ENCODE measurements at regions not wholly inside any gene's neighbourhood (a gene's known extent, or its start where the extent isn't known, plus 50 kb on each side); places are given as distances from the start of the nearest gene placed in this dataset.

- Histone ChIP-seq H3K4me2 (ENCODE audit: unreplicated experiment) (no peak overlapping the region), H3K79me2 (ENCODE audit: insufficient read depth) (no peaks in the 10 kb centered on the region)
- in situ Hi-C loops (cut with MboI), result no loop called here
These were observed 179.1 kb downstream of the RDH14 start for GRCh38 chr2:18381386-18381785.

DNA sequence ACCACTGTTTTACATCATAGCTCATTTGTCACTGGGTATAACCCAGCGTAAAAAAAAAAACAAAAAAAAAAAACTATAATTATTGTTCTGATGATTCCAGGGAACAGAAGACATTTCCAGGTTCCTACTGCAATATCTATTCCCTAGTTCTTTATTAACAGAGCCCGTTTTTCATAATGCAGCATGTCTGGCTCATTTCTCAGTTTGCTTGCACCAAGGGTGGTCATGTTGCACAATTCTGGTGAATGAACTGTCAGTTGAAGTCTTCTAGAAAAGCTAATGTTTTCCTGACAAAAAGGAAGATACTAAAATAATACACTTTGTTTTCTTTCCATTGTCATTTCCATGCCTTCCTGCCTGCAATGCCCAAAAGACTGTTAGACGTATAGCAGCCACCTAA lies 180.1 kb downstream of the RDH14 start:
- Histone ChIP-seq H3F3A (ENCODE audit: insufficient read depth) (no peaks in the 10 kb centered on the region), H4K20me1 (ENCODE audit: insufficient read depth) (no peaks in the 10 kb centered on the region), H3K27ac (no peak overlapping the region), H3K79me2 (ENCODE audit: insufficient read depth) (no peaks in the 10 kb centered on the region), H3K27me3 (replicated peaks; ENCODE audit: insufficient read depth) (no peaks in the 10 kb centered on the region), H3K4me1 (ENCODE audit: insufficient read depth) (no peaks in the 10 kb centered on the region), H3K36me3 (ENCODE audit: low read depth) (no peaks in the 10 kb centered on the region), H2AFZ (no peak overlapping the region), H3K9ac (no peak overlapping the region), H3K9me3 (ENCODE audit: low read depth) (no peaks in the 10 kb centered on the region), H3K9me2 (ENCODE audit: insufficient read depth) (no peaks in the 10 kb centered on the region), H3K4me3 (no peak overlapping the region), H3K4me2 (ENCODE audit: unreplicated experiment) (no peak overlapping the region)
- DNase-seq, result no peak
- WGBS, 2 experiments (ENCODE audit: low coverage in 1 of 2, low lambda C conversion rate in 2 of 2, missing lambda C conversion rate in 2 of 2), result 49 to 55% methylated on average over 3 of the region's 3 CpGs
- TF ChIP-seq EZH2phosphoT487 (IDR thresholded peaks at IDR 0.05; ENCODE audit: insufficient read depth, low read depth), result no peak
- in situ Hi-C loops (cut with MboI), result no loop called here

More at GRCh38 chr2:18381386-18381785, 179.1 kb downstream of the RDH14 start:
- Histone ChIP-seq H3K9me3 (ENCODE audit: low read depth) (no peaks in the 10 kb centered on the region), H3K27me3 (replicated peaks; ENCODE audit: insufficient read depth) (no peaks in the 10 kb centered on the region), H3F3A (ENCODE audit: insufficient read depth) (no peaks in the 10 kb centered on the region), H3K27ac (no peak overlapping the region), H3K9ac (no peak overlapping the region), H3K4me3 (no peak overlapping the region), H3K36me3 (ENCODE audit: low read depth) (no peaks in the 10 kb centered on the region), H4K20me1 (ENCODE audit: insufficient read depth) (no peaks in the 10 kb centered on the region), H3K9me2 (ENCODE audit: insufficient read depth) (no peaks in the 10 kb centered on the region), H3K4me1 (ENCODE audit: insufficient read depth) (no peaks in the 10 kb centered on the region), H2AFZ (no peak overlapping the region)
- no peak for DNase-seq
- TF ChIP-seq EZH2 (IDR thresholded peaks at IDR 0.05; ENCODE audit: insufficient read depth, poor library complexity, severe bottlenecking), result no peak
- TF ChIP-seq EZH2phosphoT487 (IDR thresholded peaks at IDR 0.05; ENCODE audit: insufficient read depth, low read depth), result no peak

GRCh38 chr2:18379870-18380269 lies 180.6 kb downstream of the RDH14 start:
- in situ Hi-C loops (cut with MboI), result no loop called here
- Histone ChIP-seq H3F3A (ENCODE audit: insufficient read depth) (no peaks in the 10 kb centered on the region), H3K4me2 (ENCODE audit: unreplicated experiment) (no peak overlapping the region), H4K20me1 (ENCODE audit: insufficient read depth) (no peaks in the 10 kb centered on the region), H3K9me3 (ENCODE audit: low read depth) (no peaks in the 10 kb centered on the region), H3K4me3 (no peak overlapping the region), H3K79me2 (ENCODE audit: insufficient read depth) (no peaks in the 10 kb centered on the region), H3K27me3 (replicated peaks; ENCODE audit: insufficient read depth) (no peaks in the 10 kb centered on the region), H3K27ac (no peak overlapping the region), H3K4me1 (ENCODE audit: insufficient read depth) (no peaks in the 10 kb centered on the region), H3K9ac (no peak overlapping the region), H2AFZ (no peak overlapping the region), H3K36me3 (ENCODE audit: low read depth) (no peaks in the 10 kb centered on the region), H3K9me2 (ENCODE audit: insufficient read depth) (no peaks in the 10 kb centered on the region)
- TF ChIP-seq EZH2phosphoT487 (IDR thresholded peaks at IDR 0.05; ENCODE audit: insufficient read depth, low read depth), result no peak
- TF ChIP-seq EZH2 (IDR thresholded peaks at IDR 0.05; ENCODE audit: insufficient read depth, poor library complexity, severe bottlenecking), result no peak
- 77 to 81% methylated on average over 7 of the region's 7 CpGs for WGBS, 2 experiments (ENCODE audit: low coverage in 1 of 2, low lambda C conversion rate in 2 of 2, missing lambda C conversion rate in 2 of 2)
- no peak for DNase-seq

- Histone ChIP-seq H2AFZ (no peak overlapping the region), H3K9ac (no peak overlapping the region), H3K4me1 (ENCODE audit: insufficient read depth) (no peaks in the 10 kb centered on the region), H3K9me3 (ENCODE audit: low read depth) (no peaks in the 10 kb centered on the region), H3F3A (ENCODE audit: insufficient read depth) (no peaks in the 10 kb centered on the region), H3K4me2 (ENCODE audit: unreplicated experiment) (no peak overlapping the region), H4K20me1 (ENCODE audit: insufficient read depth) (no peaks in the 10 kb centered on the region), H3K27me3 (replicated peaks; ENCODE audit: insufficient read depth) (no peaks in the 10 kb centered on the region), H3K79me2 (ENCODE audit: insufficient read depth) (no peaks in the 10 kb centered on the region), H3K4me3 (no peak overlapping the region), H3K9me2 (ENCODE audit: insufficient read depth) (no peaks in the 10 kb centered on the region), H3K36me3 (ENCODE audit: low read depth) (no peaks in the 10 kb centered on the region), H3K27ac (no peak overlapping the region)
- 44 to 48% methylated on average over 4 of the region's 4 CpGs for WGBS, 2 experiments (ENCODE audit: low coverage in 1 of 2, low lambda C conversion rate in 2 of 2, missing lambda C conversion rate in 2 of 2)
- peak; percentile 70 for DNase-seq
- in situ Hi-C loops (cut with MboI), result no loop called here
- no peak for TF ChIP-seq EZH2phosphoT487 (IDR thresholded peaks at IDR 0.05; ENCODE audit: insufficient read depth, low read depth)
- TF ChIP-seq EZH2 (IDR thresholded peaks at IDR 0.05; ENCODE audit: insufficient read depth, poor library complexity, severe bottlenecking), result no peak
These were observed 182.3 kb downstream of the RDH14 start for GRCh38 chr2:18378020-18378653.

DNA sequence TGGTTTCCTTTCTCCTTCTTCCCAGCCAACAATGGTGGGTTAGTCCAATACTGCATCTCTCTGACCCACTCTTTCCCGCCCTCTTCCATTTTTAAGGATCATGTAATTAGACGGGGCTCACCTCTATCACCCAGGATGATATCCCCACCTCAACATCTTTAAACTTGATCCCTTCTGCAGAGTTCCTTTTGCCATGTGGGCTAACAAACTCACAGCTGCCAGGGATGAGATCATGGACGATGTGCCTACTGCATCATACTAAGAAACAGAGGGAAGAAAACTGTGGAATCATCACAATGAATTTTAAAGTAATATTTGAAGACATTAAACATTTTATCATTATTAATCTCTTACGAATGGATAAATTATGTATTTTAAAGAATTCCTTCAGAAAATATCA lies 183.5 kb downstream of the RDH14 start:
- Histone ChIP-seq H3K79me2 (ENCODE audit: insufficient read depth) (no peaks in the 10 kb centered on the region), H3K9ac (no peak overlapping the region), H4K20me1 (ENCODE audit: insufficient read depth) (no peaks in the 10 kb centered on the region), H3K36me3 (ENCODE audit: low read depth) (no peaks in the 10 kb centered on the region), H3K9me3 (ENCODE audit: low read depth) (no peaks in the 10 kb centered on the region), H3K4me3 (no peak overlapping the region), H3F3A (ENCODE audit: insufficient read depth) (no peaks in the 10 kb centered on the region), H3K9me2 (ENCODE audit: insufficient read depth) (no peaks in the 10 kb centered on the region), H3K4me2 (ENCODE audit: unreplicated experiment) (no peak overlapping the region), H3K27me3 (replicated peaks; ENCODE audit: insufficient read depth) (no peaks in the 10 kb centered on the region), H3K4me1 (ENCODE audit: insufficient read depth) (no peaks in the 10 kb centered on the region), H2AFZ (no peak overlapping the region), H3K27ac (no peak overlapping the region)
- peak; percentile 17 for DNase-seq
- in situ Hi-C loops (cut with MboI), result no loop called here
- TF ChIP-seq EZH2 (IDR thresholded peaks at IDR 0.05; ENCODE audit: insufficient read depth, poor library complexity, severe bottlenecking), result no peak
- TF ChIP-seq EZH2phosphoT487 (IDR thresholded peaks at IDR 0.05; ENCODE audit: insufficient read depth, low read depth), result no peak
- WGBS, 2 experiments (ENCODE audit: low coverage in 1 of 2, low lambda C conversion rate in 2 of 2, missing lambda C conversion rate in 2 of 2), result 79 to 81% methylated on average over 4 of the region's 4 CpGs

Measured in GM23248 (cell line).